OCI-LY7 (cell line): ENCODE measurements at regions not wholly inside any gene's neighbourhood (a gene's known extent, or its start where the extent isn't known, plus 50 kb on each side); places are given as distances from the start of the nearest gene placed in this dataset.

Source experiments
- BruUV-seq: library from RNA; stranded (reverse); fragments of 400-500 nt; replicated peaks from 2 replicates; lab custom pipeline; 2021; lab: Mats Ljungman, UMichigan
- CTCF ChIA-PET: fragments of 300-600 bp; sonication (Branson Sonifier 250); formaldehyde crosslinking; loops from one replicate; lab custom pipeline; 2022; ENCODE audit warnings: antibody characterized with exemption; ENCODE audit not compliant: unreplicated experiment; lab: Charles Lee
- POLR2A ChIA-PET: fragments of 300-600 bp; sonication (Branson Sonifier 250); formaldehyde crosslinking; loops from one replicate; lab custom pipeline; 2022; ENCODE audit warnings: antibody characterized with exemption; lab: Charles Lee
- DNase-seq: peaks from one replicate; pipeline ENCODE4 v3.0.0-alpha.2; 2015; ENCODE audit warnings: low spot score
- H2AFZ ChIP-seq: fragments of 200-600 bp; sonication (generic), shearing (Covaris generic); 2 replicates; pipeline ENCODE4 v1.6.1; 2014; ENCODE audit warnings: mild to moderate bottlenecking, antibody characterized with exemption, low read length, moderate library complexity
- H3K27ac ChIP-seq: fragments of 200-600 bp; sonication (generic); 2 replicates; pipeline ENCODE4 v1.5.1; 2014; ENCODE audit warnings: mixed run types, low read depth, mild to moderate bottlenecking, moderate library complexity, low read length, inconsistent platforms; ENCODE audit not compliant: poor library complexity, severe bottlenecking
- H3K36me3 ChIP-seq: fragments of 200-600 bp; sonication (generic); 2 replicates; pipeline ENCODE4 v1.6.1; 2014; ENCODE audit warnings: mild to moderate bottlenecking, antibody characterized with exemption, low read length, moderate library complexity, mixed read lengths; ENCODE audit not compliant: insufficient read depth
- H3K4me1 ChIP-seq: fragments of 200-600 bp; sonication (generic); 2 replicates; pipeline ENCODE4 v1.5.1; 2014; ENCODE audit warnings: mild to moderate bottlenecking, low read length; ENCODE audit not compliant: insufficient read depth, poor library complexity, severe bottlenecking
- H3K4me2 ChIP-seq: fragments of 200-600 bp; sonication (generic); 2 replicates; pipeline ENCODE4 v1.6.1; 2014; ENCODE audit warnings: mild to moderate bottlenecking, low read length
- H3K4me3 ChIP-seq: fragments of 200-600 bp; sonication (generic); 2 replicates; pipeline ENCODE4 v1.5.1; 2014; ENCODE audit warnings: mild to moderate bottlenecking, low read depth, low read length; ENCODE audit not compliant: poor library complexity, severe bottlenecking
- H3K79me2 ChIP-seq: fragments of 200-600 bp; sonication (generic); 2 replicates; pipeline ENCODE4 v1.6.1; 2016; ENCODE audit warnings: low read depth, mild to moderate bottlenecking, low read length, moderate library complexity, mixed read lengths; ENCODE audit not compliant: insufficient read depth
- H3K9me2 ChIP-seq: fragments of 200-600 bp; sonication (generic); 2 replicates; pipeline ENCODE4 v1.6.1; 2016; ENCODE audit warnings: mild to moderate bottlenecking, low read length, mixed read lengths; ENCODE audit not compliant: insufficient read depth
- H3K9me3 ChIP-seq: fragments of 200-600 bp; sonication (generic); 2 replicates; pipeline ENCODE4 v1.6.1; 2014; ENCODE audit warnings: mild to moderate bottlenecking, mixed run types, low read length, mixed read lengths
- H4K20me1 ChIP-seq: fragments of 200-600 bp; sonication (generic); 2 replicates; pipeline ENCODE4 v1.6.1; 2014; ENCODE audit warnings: mild to moderate bottlenecking, antibody characterized with exemption, low read length, moderate library complexity, mixed read lengths; ENCODE audit not compliant: insufficient read depth
- EZH2phosphoT487 ChIP-seq: fragments of 200-600 bp; sonication (generic); IDR thresholded peaks from 2 replicates; pipeline ENCODE4 v1.6.1; 2018; ENCODE audit warnings: low read depth, borderline replicate concordance, mild to moderate bottlenecking, mixed run types, antibody characterized with exemption, low read length, moderate library complexity, mixed read lengths
- intact Hi-C: fragments of 100-400 bp; cut with micrococcal nuclease; formaldehyde crosslinking; loops from one replicate; pipeline ENCODE4 v1.10.0; 2022; ENCODE audit not compliant: unreplicated experiment
- TF ChIP-seq, protein P1 (sequence below): fragments of 200-600 bp; sonication (generic); conservative IDR thresholded peaks from 2 replicates; pipeline ENCODE4 v1.5.1; 2014; ENCODE audit warnings: mild to moderate bottlenecking, antibody characterized with exemption, low read length, moderate library complexity, mixed read lengths

DNA sequence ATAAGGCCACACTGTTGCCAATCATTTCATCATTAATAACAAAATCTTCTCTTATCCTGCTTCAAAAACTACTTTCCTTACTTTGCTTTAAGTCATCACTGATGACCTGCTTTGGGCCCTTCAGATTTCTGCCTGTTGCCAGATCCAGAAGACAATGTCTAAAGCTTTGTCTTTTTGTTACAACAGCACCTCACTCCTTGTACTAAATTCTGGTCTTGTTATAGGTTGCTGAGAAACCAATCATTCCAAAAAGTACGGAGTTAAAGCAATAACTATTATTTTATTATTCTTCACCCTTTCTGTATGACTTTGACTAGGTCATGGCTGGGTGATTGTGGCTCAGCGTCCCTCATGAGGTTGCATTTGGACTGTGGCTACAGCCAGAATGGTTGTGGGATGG lies 633.5 kb downstream of the PTPRU start:
- no peaks in the 10 kb centered on the region for H3K36me3 ChIP-seq
- CTCF ChIA-PET: no interaction called here
- H4K20me1 ChIP-seq: no peaks in the 10 kb centered on the region
- H3K9me3 ChIP-seq: no peaks in the 10 kb centered on the region
- no peaks in the 10 kb centered on the region for H3K79me2 ChIP-seq
- intact Hi-C loops: no loop called here
- no peak overlapping the region for H2AFZ ChIP-seq
- no peak for TF ChIP-seq EZH2phosphoT487
- TF ChIP-seq, protein P1, sequence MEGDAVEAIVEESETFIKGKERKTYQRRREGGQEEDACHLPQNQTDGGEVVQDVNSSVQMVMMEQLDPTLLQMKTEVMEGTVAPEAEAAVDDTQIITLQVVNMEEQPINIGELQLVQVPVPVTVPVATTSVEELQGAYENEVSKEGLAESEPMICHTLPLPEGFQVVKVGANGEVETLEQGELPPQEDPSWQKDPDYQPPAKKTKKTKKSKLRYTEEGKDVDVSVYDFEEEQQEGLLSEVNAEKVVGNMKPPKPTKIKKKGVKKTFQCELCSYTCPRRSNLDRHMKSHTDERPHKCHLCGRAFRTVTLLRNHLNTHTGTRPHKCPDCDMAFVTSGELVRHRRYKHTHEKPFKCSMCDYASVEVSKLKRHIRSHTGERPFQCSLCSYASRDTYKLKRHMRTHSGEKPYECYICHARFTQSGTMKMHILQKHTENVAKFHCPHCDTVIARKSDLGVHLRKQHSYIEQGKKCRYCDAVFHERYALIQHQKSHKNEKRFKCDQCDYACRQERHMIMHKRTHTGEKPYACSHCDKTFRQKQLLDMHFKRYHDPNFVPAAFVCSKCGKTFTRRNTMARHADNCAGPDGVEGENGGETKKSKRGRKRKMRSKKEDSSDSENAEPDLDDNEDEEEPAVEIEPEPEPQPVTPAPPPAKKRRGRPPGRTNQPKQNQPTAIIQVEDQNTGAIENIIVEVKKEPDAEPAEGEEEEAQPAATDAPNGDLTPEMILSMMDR: no peak
- H3K9me2 ChIP-seq: no peaks in the 10 kb centered on the region
- H3K27ac ChIP-seq: no peak overlapping the region
- no peak for DNase-seq
- no peak overlapping the region for H3K4me3 ChIP-seq
- no peak overlapping the region for H3K4me2 ChIP-seq
- H3K4me1 ChIP-seq: no peaks in the 10 kb centered on the region
- no TSS peak for BruUV-seq
- POLR2A ChIA-PET: no interaction called here

DNA sequence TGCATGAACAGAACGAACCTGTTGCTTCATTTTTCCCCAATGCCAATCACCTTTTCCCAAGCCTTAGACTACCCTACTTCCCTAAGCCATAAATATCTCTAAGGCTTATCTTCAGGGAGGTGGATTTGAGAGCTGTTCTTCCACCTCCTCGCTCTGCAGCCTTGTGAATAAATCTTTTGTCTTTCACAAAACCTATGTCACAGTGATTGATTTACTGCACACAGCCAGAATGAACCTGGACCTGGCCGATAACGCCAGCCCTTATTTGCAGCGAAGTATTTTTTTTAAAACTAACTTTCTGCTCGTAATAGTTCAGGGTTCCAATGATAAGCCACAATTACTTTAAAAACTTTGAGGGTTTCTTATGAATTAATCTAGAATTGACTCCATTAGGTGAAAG lies 632.6 kb downstream of the PTPRU start:
- CTCF ChIA-PET: no interaction called here
- no peak overlapping the region for H3K4me2 ChIP-seq
- no peaks in the 10 kb centered on the region for H3K9me2 ChIP-seq
- no peak overlapping the region for H2AFZ ChIP-seq
- no peaks in the 10 kb centered on the region for H3K9me3 ChIP-seq
- intact Hi-C loops: no loop called here
- TF ChIP-seq, protein P1: no peak
- no peak for TF ChIP-seq EZH2phosphoT487
- H3K79me2 ChIP-seq: no peaks in the 10 kb centered on the region
- no peaks in the 10 kb centered on the region for H3K4me1 ChIP-seq
- DNase-seq: no peak
- H3K36me3 ChIP-seq: no peaks in the 10 kb centered on the region
- no peak overlapping the region for H3K27ac ChIP-seq
- H3K4me3 ChIP-seq: no peak overlapping the region
- POLR2A ChIA-PET: no interaction called here
- BruUV-seq: no TSS peak
- H4K20me1 ChIP-seq: no peaks in the 10 kb centered on the region

DNA sequence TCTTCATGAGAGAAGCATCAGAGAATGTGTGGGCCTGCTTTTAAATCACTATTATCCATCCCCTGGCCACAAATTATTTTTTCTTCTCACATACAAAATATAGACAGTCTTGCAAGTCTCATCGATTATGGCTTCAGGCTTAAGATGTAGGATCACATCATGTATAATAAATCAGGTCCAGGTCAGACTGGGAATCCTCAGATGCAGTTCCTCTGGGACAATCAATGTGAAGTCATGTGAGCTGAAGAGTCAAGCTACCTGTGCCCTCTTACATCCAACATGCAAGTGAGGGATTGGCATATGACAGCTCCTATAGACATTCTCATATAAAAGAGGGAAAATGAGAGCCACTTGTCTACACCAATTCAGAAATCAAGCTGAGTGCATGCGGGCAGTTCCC lies 631.8 kb downstream of the PTPRU start:
- H3K36me3 ChIP-seq: no peaks in the 10 kb centered on the region
- BruUV-seq: no TSS peak
- no peaks in the 10 kb centered on the region for H3K79me2 ChIP-seq
- DNase-seq: no peak
- no peaks in the 10 kb centered on the region for H3K4me1 ChIP-seq
- no peak overlapping the region for H3K27ac ChIP-seq
- no peaks in the 10 kb centered on the region for H4K20me1 ChIP-seq
- intact Hi-C loops: no loop called here
- no peaks in the 10 kb centered on the region for H3K9me3 ChIP-seq
- no peak overlapping the region for H3K4me2 ChIP-seq
- H2AFZ ChIP-seq: no peak overlapping the region
- CTCF ChIA-PET: no interaction called here
- H3K4me3 ChIP-seq: no peak overlapping the region
- no peak for TF ChIP-seq EZH2phosphoT487
- TF ChIP-seq, protein P1: no peak
- POLR2A ChIA-PET: no interaction called here
- no peaks in the 10 kb centered on the region for H3K9me2 ChIP-seq
